SK-N-SH (cell line): ENCODE measurements at regions not wholly inside any gene's neighbourhood (a gene's known extent, or its start where the extent isn't known, plus 50 kb on each side); places are given as distances from the start of the nearest gene placed in this dataset.

Experiments
- CTCF ChIA-PET: fragments of 300-600, 350-600 bp; formaldehyde crosslinking; extraction: SDS; loops from one replicate; lab custom pipeline; 2021; lab: Yijun Ruan, JAX
- POLR2A ChIA-PET: fragments of 350-600 bp; sonication (Branson Sonifier 250); formaldehyde crosslinking; extraction: SDS; loops from one replicate; lab custom pipeline; 2020; ENCODE audit warnings: antibody characterized with exemption, inconsistent platforms; lab: Yijun Ruan, JAX
- DNase-seq: peaks from one replicate; pipeline ENCODE4 v3.0.0; 2012
- H2AFZ ChIP-seq: fragments of 200-600 bp; sonication (generic); 2 replicates; pipeline ENCODE4 v1.8.1; 2016; ENCODE audit warnings: antibody characterized with exemption, mild to moderate bottlenecking, low read depth
- H3F3A ChIP-seq: fragments of 200-600 bp; sonication (generic); replicated peaks from 2 replicates; pipeline ENCODE3; 2016; ENCODE audit warnings: antibody characterized with exemption, mild to moderate bottlenecking; ENCODE audit not compliant: insufficient read depth
- H3K27ac ChIP-seq, 2 experiments: fragments of 200-500 bp in 1 of 2; fragments of 200-600 bp in 1 of 2; sonication (Bioruptor generic) in 1 of 2; sonication (generic), shearing (Covaris generic) in 1 of 2; 2 replicates each; pipeline versions ENCODE4 v1.5.1 to v1.6.1; 2014 to 2016; ENCODE audit warnings: low read depth in 2 of 2, inconsistent platforms in 1 of 2, low read length in 1 of 2, mild to moderate bottlenecking in 1 of 2, mixed read lengths in 1 of 2
- H3K27me3 ChIP-seq: fragments of 200-600 bp; sonication (generic), shearing (Covaris generic); 2 replicates; pipeline ENCODE4 v1.6.1; 2016; ENCODE audit warnings: mixed run types; ENCODE audit not compliant: insufficient read depth
- H3K36me3 ChIP-seq, 2 experiments: fragments of 200-500 bp in 1 of 2; fragments of 200-600 bp in 1 of 2; sonication (Bioruptor generic) in 1 of 2; sonication (generic) in 1 of 2; replicated peaks in 1 of 2; 2 replicates each; pipeline versions ENCODE3 to v1.5.1; 2014 to 2016; ENCODE audit warnings: low read length in 1 of 2, mild to moderate bottlenecking in 1 of 2; ENCODE audit not compliant: insufficient read depth in 2 of 2, control insufficient read depth in 1 of 2
- H3K4me1 ChIP-seq, 2 experiments: fragments of 200-500 bp in 1 of 2; fragments of 200-600 bp in 1 of 2; sonication (Bioruptor generic) in 1 of 2; sonication (generic), shearing (Covaris generic) in 1 of 2; 2 replicates each; pipeline versions ENCODE4 v1.5.1 to v1.6.1; 2014 to 2016; ENCODE audit warnings: low read depth in 1 of 2, low read length in 1 of 2, mixed run types in 1 of 2; ENCODE audit not compliant: insufficient read depth in 2 of 2, control insufficient read depth in 1 of 2
- H3K4me2 ChIP-seq: fragments of 200-600 bp; sonication (generic), shearing (Covaris generic); 2 replicates; pipeline ENCODE4 v1.6.1; 2017; ENCODE audit warnings: mixed run types
- H3K4me3 ChIP-seq, 2 experiments: fragments of 200-500 bp in 1 of 2; fragments of 200-600 bp in 1 of 2; sonication (Bioruptor generic) in 1 of 2; sonication (generic), shearing (Covaris generic) in 1 of 2; 2 replicates each; pipeline versions ENCODE4 v1.5.1 to v1.8.1; 2014 to 2016; ENCODE audit warnings: low read depth in 2 of 2, inconsistent platforms in 1 of 2, low read length in 1 of 2, mild to moderate bottlenecking in 1 of 2, mixed read lengths in 1 of 2, moderate library complexity in 1 of 2
- H3K79me2 ChIP-seq: fragments of 200-600 bp; sonication (generic); 2 replicates; pipeline ENCODE4 v1.8.1; 2017; ENCODE audit warnings: mild to moderate bottlenecking; ENCODE audit not compliant: insufficient read depth
- H3K9ac ChIP-seq: fragments of 200-600 bp; sonication (generic); 2 replicates; pipeline ENCODE4 v1.6.1; 2017; ENCODE audit warnings: mixed run types
- H3K9me2 ChIP-seq: fragments of 200-600 bp; sonication (generic); 2 replicates; pipeline ENCODE4 v1.6.1; 2017; ENCODE audit warnings: mixed run types
- H3K9me3 ChIP-seq: fragments of 200-600 bp; sonication (generic); 2 replicates; pipeline ENCODE4 v1.6.1; 2017; ENCODE audit warnings: mixed run types, mild to moderate bottlenecking, moderate library complexity
- H4K20me1 ChIP-seq: fragments of 200-600 bp; sonication (generic); 2 replicates; pipeline ENCODE4 v1.6.1; 2017; ENCODE audit warnings: mild to moderate bottlenecking, mixed run types; ENCODE audit not compliant: insufficient read depth
- CHD2 ChIP-seq: fragments of 150-350 bp; IDR thresholded peaks from 2 replicates; pipeline ENCODE4 v1.6.1; 2018; ENCODE audit warnings: low read length; ENCODE audit not compliant: partially characterized antibody
- EZH2phosphoT487 ChIP-seq: fragments of 200-600 bp; sonication (generic); IDR thresholded peaks from 2 replicates; pipeline ENCODE4 v1.6.1; 2017; ENCODE audit warnings: low read depth, mixed run types, mild to moderate bottlenecking, antibody characterized with exemption, moderate library complexity, borderline replicate concordance
- GABPA ChIP-seq: IDR thresholded peaks from 2 replicates; pipeline ENCODE4 v1.4.0; 2012; ENCODE audit warnings: low read depth, mild to moderate bottlenecking
- GATA2 ChIP-seq: sonication (generic); formaldehyde crosslinking; IDR thresholded peaks from 2 replicates; pipeline ENCODE4 v1.5.0; 2020; ENCODE audit warnings: mild to moderate bottlenecking, missing genetic modification reagents
- JUND ChIP-seq: IDR thresholded peaks from 2 replicates; pipeline ENCODE4 v1.4.0; 2012
- MXI1 ChIP-seq: IDR thresholded peaks from 2 replicates; pipeline ENCODE4 v1.6.1; 2012; ENCODE audit warnings: mild to moderate bottlenecking, low read depth, low read length, improper control_type of control experiment
- NFIC ChIP-seq: IDR thresholded peaks from 2 replicates; pipeline ENCODE4 v1.4.0; 2012; ENCODE audit warnings: borderline replicate concordance
- NRF1 ChIP-seq: IDR thresholded peaks from 2 replicates; pipeline ENCODE4 v1.6.1; 2012; ENCODE audit warnings: low read depth, mild to moderate bottlenecking, low read length
- POLR2AphosphoS5 ChIP-seq: IDR thresholded peaks from 2 replicates; pipeline ENCODE4 v1.6.1; 2012; ENCODE audit warnings: low read depth, low read length
- RAD21 ChIP-seq: IDR thresholded peaks from 2 replicates; pipeline ENCODE4 v1.6.1; 2012; ENCODE audit warnings: mild to moderate bottlenecking, low read length
- RCOR1 ChIP-seq: fragments of 150-350 bp; IDR thresholded peaks from 2 replicates; pipeline ENCODE4 v1.6.1; 2017; ENCODE audit warnings: antibody characterized with exemption, low read length
- SMC3 ChIP-seq: IDR thresholded peaks from 2 replicates; pipeline ENCODE4 v1.6.1; 2012; ENCODE audit warnings: low read depth, low read length, improper control_type of control experiment
- TAF1 ChIP-seq: IDR thresholded peaks from 2 replicates; pipeline ENCODE4 v1.6.1; 2012; ENCODE audit warnings: low read depth, mild to moderate bottlenecking, low read length, moderate library complexity, borderline replicate concordance
- TCF12 ChIP-seq: IDR thresholded peaks from 2 replicates; pipeline ENCODE4 v1.4.0; 2012
- WGBS: methylation state at CpG from one replicate; pipeline ENCODE4 v1.1.6; 2017; ENCODE audit warnings: low lambda C conversion rate; 5-methylcytosine and 5-hydroxymethylcytosine counted together
- TF ChIP-seq, protein P1 (sequence below): IDR thresholded peaks from 2 replicates; pipeline ENCODE4 v1.6.1; 2012; ENCODE audit warnings: mild to moderate bottlenecking, low read depth, low read length, moderate library complexity
- TF ChIP-seq, protein P2 (sequence below): fragments of 150-350 bp; IDR thresholded peaks from 2 replicates; pipeline ENCODE4 v1.6.1; 2017; ENCODE audit warnings: antibody characterized with exemption, low read length, low read depth, borderline replicate concordance
- TF ChIP-seq, protein P3 (sequence below): IDR thresholded peaks from 2 replicates; pipeline ENCODE4 v1.4.0; 2012; ENCODE audit warnings: low read depth
- TF ChIP-seq, protein P4 (sequence below): fragments of 150-350 bp; IDR thresholded peaks from 2 replicates; pipeline ENCODE4 v1.6.1; 2016; ENCODE audit warnings: mild to moderate bottlenecking, low read depth, low read length
- TF ChIP-seq, protein P5 (sequence below): IDR thresholded peaks from 2 replicates; pipeline ENCODE4; 2012
- TF ChIP-seq, protein P6 (sequence below): IDR thresholded peaks from 2 replicates; pipeline ENCODE4 v1.4.0; 2012; ENCODE audit warnings: low read depth, borderline replicate concordance

DNA sequence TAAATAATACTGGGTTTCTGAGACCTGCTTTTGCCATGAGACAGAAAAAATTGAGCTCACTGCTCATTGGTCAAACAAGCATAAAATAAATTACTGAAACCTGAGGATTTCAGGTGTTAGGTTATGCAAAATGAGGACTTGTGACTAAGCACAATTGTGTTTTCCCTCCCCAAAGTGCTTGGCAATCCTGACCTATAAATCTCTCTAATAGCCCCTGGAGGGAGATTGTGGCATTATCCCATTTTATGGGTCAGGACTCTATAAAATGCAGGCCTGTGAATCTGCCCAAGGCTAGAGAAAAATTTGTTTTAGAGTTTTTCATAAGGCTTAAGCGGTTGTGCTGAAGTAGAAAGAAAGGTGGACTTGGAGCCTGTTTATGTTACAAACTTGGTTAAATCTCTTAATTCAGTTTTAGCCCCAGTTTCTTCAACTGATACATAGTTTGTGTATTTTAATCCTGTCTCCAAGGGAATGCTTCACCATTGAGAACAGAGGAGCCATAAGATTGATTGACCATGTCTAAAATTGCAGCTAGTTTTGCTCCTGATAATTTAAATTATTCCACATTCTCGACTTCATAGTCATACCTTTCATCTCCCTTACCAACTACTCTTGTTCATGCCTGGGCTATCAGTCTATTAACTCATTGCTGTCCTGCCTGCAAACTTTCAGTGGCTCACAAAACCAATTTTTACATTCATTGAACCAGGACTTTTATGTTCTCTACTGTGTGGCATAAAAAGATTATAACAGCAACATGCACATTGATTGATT, 63.6 kb upstream of the LRRC4C start:
- Histone ChIP-seq H2AFZ (no peak overlapping the region), H3K79me2 (no peaks in the 10 kb centered on the region), H3K27ac (peak overlapping the region in 1 of 2 experiments; percentile 52; a peak in 2 of 4 replicates), H3K9me2 (no peaks in the 10 kb centered on the region), H3K9ac (no peak overlapping the region), H3K9me3 (0 out of 2 replicates have a peak, but pooled peaks cover 4% of the 10 kb centered on the region), H3K4me1 (no peaks in the 10 kb centered on the region), H3K4me2 (no peak overlapping the region), H3F3A (no peaks in the 10 kb centered on the region), H3K27me3 (no peaks in the 10 kb centered on the region), H3K4me3 (no peak overlapping the region), H3K36me3 (no peaks in the 10 kb centered on the region), H4K20me1 (no peaks in the 10 kb centered on the region)
- CTCF ChIA-PET = no interaction called here
- no peak for DNase-seq
- POLR2A ChIA-PET = no interaction called here
- 5% methylated on average over 2 of the region's 2 CpGs for WGBS
- TF ChIP-seq, protein P1, sequence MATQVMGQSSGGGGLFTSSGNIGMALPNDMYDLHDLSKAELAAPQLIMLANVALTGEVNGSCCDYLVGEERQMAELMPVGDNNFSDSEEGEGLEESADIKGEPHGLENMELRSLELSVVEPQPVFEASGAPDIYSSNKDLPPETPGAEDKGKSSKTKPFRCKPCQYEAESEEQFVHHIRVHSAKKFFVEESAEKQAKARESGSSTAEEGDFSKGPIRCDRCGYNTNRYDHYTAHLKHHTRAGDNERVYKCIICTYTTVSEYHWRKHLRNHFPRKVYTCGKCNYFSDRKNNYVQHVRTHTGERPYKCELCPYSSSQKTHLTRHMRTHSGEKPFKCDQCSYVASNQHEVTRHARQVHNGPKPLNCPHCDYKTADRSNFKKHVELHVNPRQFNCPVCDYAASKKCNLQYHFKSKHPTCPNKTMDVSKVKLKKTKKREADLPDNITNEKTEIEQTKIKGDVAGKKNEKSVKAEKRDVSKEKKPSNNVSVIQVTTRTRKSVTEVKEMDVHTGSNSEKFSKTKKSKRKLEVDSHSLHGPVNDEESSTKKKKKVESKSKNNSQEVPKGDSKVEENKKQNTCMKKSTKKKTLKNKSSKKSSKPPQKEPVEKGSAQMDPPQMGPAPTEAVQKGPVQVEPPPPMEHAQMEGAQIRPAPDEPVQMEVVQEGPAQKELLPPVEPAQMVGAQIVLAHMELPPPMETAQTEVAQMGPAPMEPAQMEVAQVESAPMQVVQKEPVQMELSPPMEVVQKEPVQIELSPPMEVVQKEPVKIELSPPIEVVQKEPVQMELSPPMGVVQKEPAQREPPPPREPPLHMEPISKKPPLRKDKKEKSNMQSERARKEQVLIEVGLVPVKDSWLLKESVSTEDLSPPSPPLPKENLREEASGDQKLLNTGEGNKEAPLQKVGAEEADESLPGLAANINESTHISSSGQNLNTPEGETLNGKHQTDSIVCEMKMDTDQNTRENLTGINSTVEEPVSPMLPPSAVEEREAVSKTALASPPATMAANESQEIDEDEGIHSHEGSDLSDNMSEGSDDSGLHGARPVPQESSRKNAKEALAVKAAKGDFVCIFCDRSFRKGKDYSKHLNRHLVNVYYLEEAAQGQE = no peak
- TF ChIP-seq POLR2AphosphoS5 (no peak), NRF1 (no peak), CHD2 (no peak), RCOR1 (no peak), GATA2 (CRISPR knock-in tag) (no peak), JUND (no peak), NFIC (no peak), TCF12 (no peak), RAD21 (no peak), SMC3 (no peak), TAF1 (no peak), GABPA (no peak), EZH2phosphoT487 (no peak), MXI1 (no peak)
- TF ChIP-seq, protein P2, sequence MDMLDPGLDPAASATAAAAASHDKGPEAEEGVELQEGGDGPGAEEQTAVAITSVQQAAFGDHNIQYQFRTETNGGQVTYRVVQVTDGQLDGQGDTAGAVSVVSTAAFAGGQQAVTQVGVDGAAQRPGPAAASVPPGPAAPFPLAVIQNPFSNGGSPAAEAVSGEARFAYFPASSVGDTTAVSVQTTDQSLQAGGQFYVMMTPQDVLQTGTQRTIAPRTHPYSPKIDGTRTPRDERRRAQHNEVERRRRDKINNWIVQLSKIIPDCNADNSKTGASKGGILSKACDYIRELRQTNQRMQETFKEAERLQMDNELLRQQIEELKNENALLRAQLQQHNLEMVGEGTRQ = no peak
- TF ChIP-seq, protein P3, sequence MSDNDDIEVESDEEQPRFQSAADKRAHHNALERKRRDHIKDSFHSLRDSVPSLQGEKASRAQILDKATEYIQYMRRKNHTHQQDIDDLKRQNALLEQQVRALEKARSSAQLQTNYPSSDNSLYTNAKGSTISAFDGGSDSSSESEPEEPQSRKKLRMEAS = no peak
- TF ChIP-seq, protein P4, sequence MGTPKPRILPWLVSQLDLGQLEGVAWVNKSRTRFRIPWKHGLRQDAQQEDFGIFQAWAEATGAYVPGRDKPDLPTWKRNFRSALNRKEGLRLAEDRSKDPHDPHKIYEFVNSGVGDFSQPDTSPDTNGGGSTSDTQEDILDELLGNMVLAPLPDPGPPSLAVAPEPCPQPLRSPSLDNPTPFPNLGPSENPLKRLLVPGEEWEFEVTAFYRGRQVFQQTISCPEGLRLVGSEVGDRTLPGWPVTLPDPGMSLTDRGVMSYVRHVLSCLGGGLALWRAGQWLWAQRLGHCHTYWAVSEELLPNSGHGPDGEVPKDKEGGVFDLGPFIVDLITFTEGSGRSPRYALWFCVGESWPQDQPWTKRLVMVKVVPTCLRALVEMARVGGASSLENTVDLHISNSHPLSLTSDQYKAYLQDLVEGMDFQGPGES = no peak
- TF ChIP-seq, protein P5, sequence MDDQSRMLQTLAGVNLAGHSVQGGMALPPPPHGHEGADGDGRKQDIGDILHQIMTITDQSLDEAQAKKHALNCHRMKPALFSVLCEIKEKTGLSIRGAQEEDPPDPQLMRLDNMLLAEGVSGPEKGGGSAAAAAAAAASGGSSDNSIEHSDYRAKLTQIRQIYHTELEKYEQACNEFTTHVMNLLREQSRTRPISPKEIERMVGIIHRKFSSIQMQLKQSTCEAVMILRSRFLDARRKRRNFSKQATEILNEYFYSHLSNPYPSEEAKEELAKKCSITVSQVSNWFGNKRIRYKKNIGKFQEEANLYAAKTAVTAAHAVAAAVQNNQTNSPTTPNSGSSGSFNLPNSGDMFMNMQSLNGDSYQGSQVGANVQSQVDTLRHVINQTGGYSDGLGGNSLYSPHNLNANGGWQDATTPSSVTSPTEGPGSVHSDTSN = no peak
- TF ChIP-seq, protein P6, sequence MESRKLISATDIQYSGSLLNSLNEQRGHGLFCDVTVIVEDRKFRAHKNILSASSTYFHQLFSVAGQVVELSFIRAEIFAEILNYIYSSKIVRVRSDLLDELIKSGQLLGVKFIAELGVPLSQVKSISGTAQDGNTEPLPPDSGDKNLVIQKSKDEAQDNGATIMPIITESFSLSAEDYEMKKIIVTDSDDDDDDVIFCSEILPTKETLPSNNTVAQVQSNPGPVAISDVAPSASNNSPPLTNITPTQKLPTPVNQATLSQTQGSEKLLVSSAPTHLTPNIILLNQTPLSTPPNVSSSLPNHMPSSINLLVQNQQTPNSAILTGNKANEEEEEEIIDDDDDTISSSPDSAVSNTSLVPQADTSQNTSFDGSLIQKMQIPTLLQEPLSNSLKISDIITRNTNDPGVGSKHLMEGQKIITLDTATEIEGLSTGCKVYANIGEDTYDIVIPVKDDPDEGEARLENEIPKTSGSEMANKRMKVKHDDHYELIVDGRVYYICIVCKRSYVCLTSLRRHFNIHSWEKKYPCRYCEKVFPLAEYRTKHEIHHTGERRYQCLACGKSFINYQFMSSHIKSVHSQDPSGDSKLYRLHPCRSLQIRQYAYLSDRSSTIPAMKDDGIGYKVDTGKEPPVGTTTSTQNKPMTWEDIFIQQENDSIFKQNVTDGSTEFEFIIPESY = no peak
